ENCODE measurements at regions not wholly inside any gene's neighbourhood (a gene's known extent, or its start where the extent isn't known, plus 50 kb on each side); places are given as distances from the start of the nearest gene placed in this dataset.

- TF ChIP-seq CTCF (conservative IDR thresholded peaks at IDR 0.05 in 1 of 2, IDR thresholded peaks at IDR 0.05 in 1 of 2; ENCODE audit: low read depth in 1 of 2, low read length in 2 of 2) (no peak), EZH2 (IDR thresholded peaks at IDR 0.05; ENCODE audit: low read length, missing control alignments) (no peak)
These were observed 59.6 kb upstream of the FOXN2 start for GRCh38 chr2:48254839-48255238.
